ENCODE measurements at regions not wholly inside any gene's neighbourhood (a gene's known extent, or its start where the extent isn't known, plus 50 kb on each side); places are given as distances from the start of the nearest gene placed in this dataset.

- TF ChIP-seq EP300 (IDR thresholded peaks at IDR 0.05) (no peak), POLR2A (IDR thresholded peaks at IDR 0.05) (no peak), CTCF (IDR thresholded peaks at IDR 0.05) (no peak)
- Histone ChIP-seq H3K27me3 (no peaks in the 10 kb centered on the region), H3K4me1 (ENCODE audit: insufficient read depth) (peaks cover 3% of the 10 kb centered on the region), H3K27ac (no peak overlapping the region), H3K9me3 (no peaks in the 10 kb centered on the region), H3K4me3 (no peak overlapping the region), H3K36me3 (no peaks in the 10 kb centered on the region)
- intact Hi-C loops (cut with DNase I) = no loop called here
- DNase-seq = no peak
- 54 to 75% (median 66%) methylated on average over 8 of the region's 8 CpGs for WGBS, 3 donors
Observed at GRCh38 chr2:21288739-21289520, 165.2 kb downstream of the TDRD15 start.

- Histone ChIP-seq H3K4me1 (ENCODE audit: insufficient read depth) (peaks cover 3% of the 10 kb centered on the region), H3K9me3 (no peaks in the 10 kb centered on the region), H3K36me3 (no peaks in the 10 kb centered on the region), H3K4me3 (no peak overlapping the region), H3K27me3 (no peaks in the 10 kb centered on the region), H3K27ac (no peak overlapping the region)
- TF ChIP-seq EP300 (IDR thresholded peaks at IDR 0.05) (no peak), POLR2A (IDR thresholded peaks at IDR 0.05) (no peak), CTCF (IDR thresholded peaks at IDR 0.05) (no peak)
- 20 to 24% (median 21%) methylated on average over 3 of the region's 3 CpGs for WGBS, 3 donors
- DNase-seq = no peak
- intact Hi-C loops (cut with DNase I) = no loop called here
Observed at GRCh38 chr2:21289551-21289950, 165.8 kb downstream of the TDRD15 start.

GRCh38 chr2:21289989-21290388, 166.2 kb downstream of the TDRD15 start:
- 16 to 26% (median 21%) methylated on average over 3 of the region's 3 CpGs for WGBS, 3 donors

GRCh38 chr2:21291426-21291825, 167.7 kb downstream of the TDRD15 start:
- no peak overlapping the region for H3K4me3 ChIP-seq
- intact Hi-C loops (cut with DNase I) = no loop called here
- TF ChIP-seq EP300 (IDR thresholded peaks at IDR 0.05) (no peak), POLR2A (IDR thresholded peaks at IDR 0.05) (no peak), CTCF (IDR thresholded peaks at IDR 0.05) (no peak)
- DNase-seq = no peak
- no peaks in the 10 kb centered on the region for H3K9me3 ChIP-seq
- H3K36me3 ChIP-seq = no peaks in the 10 kb centered on the region
- WGBS, 3 donors = 91 to 100% (median 96%) methylated on average over 1 of the region's 1 CpG
- H3K27ac ChIP-seq = no peak overlapping the region
- H3K4me1 ChIP-seq (ENCODE audit: insufficient read depth) = peaks cover 3% of the 10 kb centered on the region
- H3K27me3 ChIP-seq = no peaks in the 10 kb centered on the region

More at GRCh38 chr2:21289989-21290388, 166.2 kb downstream of the TDRD15 start:
- Histone ChIP-seq H3K27me3 (no peaks in the 10 kb centered on the region), H3K4me1 (ENCODE audit: insufficient read depth) (peaks cover 3% of the 10 kb centered on the region), H3K4me3 (no peak overlapping the region), H3K9me3 (no peaks in the 10 kb centered on the region), H3K27ac (no peak overlapping the region), H3K36me3 (no peaks in the 10 kb centered on the region)
- no peak for DNase-seq
- intact Hi-C loops (cut with DNase I) = no loop called here
- no peak for TF ChIP-seq CTCF (IDR thresholded peaks at IDR 0.05)

All from ovary (tissue), 7 donors.